Sigmoid colon (tissue), 6 donors: ENCODE measurements at regions not wholly inside any gene's neighbourhood (a gene's known extent, or its start where the extent isn't known, plus 50 kb on each side); places are given as distances from the start of the nearest gene placed in this dataset.

Source experiments
- DNase-seq: peaks from one replicate; pipeline ENCODE4 v3.0.0-alpha.2; 2019
- H3K27ac ChIP-seq, 4 donors: fragments of 200-600 bp; sonication (generic); one replicate each; pipeline ENCODE4 v1.5.1; 2016 to 2019; ENCODE audit warnings: mild to moderate bottlenecking in 1 of 4
- H3K27me3 ChIP-seq, 3 donors: fragments of 200-600 bp; sonication (generic); one replicate each; pipeline ENCODE4 v1.5.1; 2019; ENCODE audit warnings: mild to moderate bottlenecking in 1 of 3
- H3K36me3 ChIP-seq, 4 donors: fragments of 200-600 bp; sonication (generic); one replicate each; pipeline ENCODE4 v1.5.1; 2016 to 2019
- H3K4me1 ChIP-seq, 4 donors: fragments of 200-600 bp; sonication (generic); one replicate each; pipeline ENCODE4 v1.5.1; 2017 to 2019
- H3K4me3 ChIP-seq, 4 donors: fragments of 200-600 bp; sonication (generic); one replicate each; pipeline ENCODE4 v1.5.1; 2017 to 2019; ENCODE audit warnings: mild to moderate bottlenecking in 2 of 4, moderate library complexity in 1 of 4
- H3K9me3 ChIP-seq, 4 donors: fragments of 200-600 bp in 3 of 4; sonication (generic) in 3 of 4; one replicate each; pipeline versions ENCODE4 v1.5.1 to v1.6.1; 2013 to 2019
- CTCF ChIP-seq, 4 experiments: fragments of 450-650 bp in 3 of 4; fragments of 200-600 bp in 1 of 4; IDR thresholded peaks; one replicate each; pipeline ENCODE4 v1.5.1; 2016 to 2019; ENCODE audit warnings: antibody characterized with exemption in 4 of 4, mild to moderate bottlenecking in 3 of 4, moderate library complexity in 2 of 4
- EP300 ChIP-seq, 4 donors: sonication (generic); formaldehyde crosslinking; IDR thresholded peaks; one replicate each; pipeline ENCODE4 v1.6.1; 2017; ENCODE audit warnings: antibody characterized with exemption in 4 of 4
- POLR2A ChIP-seq, 2 donors: fragments of 450-650 bp; IDR thresholded peaks; one replicate each; pipeline ENCODE4 v1.6.1; 2016; ENCODE audit warnings: antibody characterized with exemption in 2 of 2, mild to moderate bottlenecking in 2 of 2, moderate library complexity in 2 of 2
- POLR2AphosphoS5 ChIP-seq, 4 donors: sonication (generic); formaldehyde crosslinking; IDR thresholded peaks; one replicate each; pipeline ENCODE4 v1.6.1; 2017; ENCODE audit warnings: antibody characterized with exemption in 4 of 4
- WGBS, 2 donors: extraction: QIAGEN DNeasy Blood & Tissue Kit; methylation state at CpG; one replicate each; pipeline ENCODE4 v1.1.7; 2013; 5-methylcytosine and 5-hydroxymethylcytosine counted together
- intact Hi-C: fragments of 100-400 bp; cut with DNase I; formaldehyde crosslinking; loops from one replicate; pipeline ENCODE4 v1.15.1; 2023
- donor health status: healthy with polysubstance abuse.
- donor health status: healthy.

GRCh38 chr1:101389547-101389929 lies 152.7 kb downstream of the S1PR1 start:
- no peaks in the 10 kb centered on the region for H3K4me1 ChIP-seq
- H3K36me3 ChIP-seq: no peaks in the 10 kb centered on the region
- H3K4me3 ChIP-seq: no peak overlapping the region
- no peaks in the 10 kb centered on the region for H3K9me3 ChIP-seq
- intact Hi-C loops: no loop called here
- no peaks in the 10 kb centered on the region for H3K27me3 ChIP-seq
- no peak overlapping the region for H3K27ac ChIP-seq
- WGBS, 2 donors: 34 to 47% methylated on average over 2 of the region's 2 CpGs
- TF ChIP-seq POLR2AphosphoS5 (IDR thresholded peaks at IDR 0.05): no peak
- DNase-seq: no peak

GRCh38 chr1:101392552-101392951 lies 155.7 kb downstream of the S1PR1 start:
- TF ChIP-seq POLR2AphosphoS5 (IDR thresholded peaks at IDR 0.05) (no peak), POLR2A (IDR thresholded peaks at IDR 0.05) (no peak), EP300 (IDR thresholded peaks at IDR 0.05) (no peak), CTCF (IDR thresholded peaks at IDR 0.05) (no peak)
- 78 to 79% methylated on average over 4 of the region's 4 CpGs for WGBS, 2 donors
- Histone ChIP-seq H3K27me3 (no peaks in the 10 kb centered on the region), H3K36me3 (no peaks in the 10 kb centered on the region), H3K9me3 (no peaks in the 10 kb centered on the region), H3K4me3 (no peak overlapping the region), H3K4me1 (no peaks in the 10 kb centered on the region), H3K27ac (no peak overlapping the region)
- no peak for DNase-seq
- intact Hi-C loops: no loop called here

DNA sequence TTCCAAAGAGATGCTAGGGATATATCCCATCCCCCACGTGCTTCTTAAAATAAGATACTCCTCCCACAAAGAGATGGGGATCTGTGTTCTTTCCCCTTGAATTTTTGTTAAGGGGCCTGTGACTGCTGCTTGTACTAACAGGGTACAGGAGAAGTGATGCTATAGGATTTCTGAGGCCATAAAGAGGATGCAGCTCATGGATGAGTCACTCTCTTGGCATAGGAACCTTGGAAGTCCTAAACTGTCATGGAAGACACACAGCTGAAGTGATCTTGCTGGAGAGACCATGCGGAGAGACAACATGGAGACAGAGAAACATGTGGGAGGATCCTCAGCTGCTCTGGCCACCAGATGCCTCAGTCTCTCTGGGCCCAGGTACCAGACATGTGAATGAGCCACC lies 157.2 kb downstream of the S1PR1 start:
- no peaks in the 10 kb centered on the region for H3K4me1 ChIP-seq
- intact Hi-C loops: no loop called here
- H3K36me3 ChIP-seq: no peaks in the 10 kb centered on the region
- DNase-seq: no peak
- no peaks in the 10 kb centered on the region for H3K27me3 ChIP-seq
- 76 to 91% methylated on average over 2 of the region's 2 CpGs for WGBS, 2 donors
- no peak for TF ChIP-seq POLR2AphosphoS5 (IDR thresholded peaks at IDR 0.05)
- TF ChIP-seq POLR2A (IDR thresholded peaks at IDR 0.05): no peak
- TF ChIP-seq EP300 (IDR thresholded peaks at IDR 0.05): no peak
- no peak for TF ChIP-seq CTCF (IDR thresholded peaks at IDR 0.05)
- no peak overlapping the region for H3K4me3 ChIP-seq
- H3K27ac ChIP-seq: no peak overlapping the region
- no peaks in the 10 kb centered on the region for H3K9me3 ChIP-seq

- WGBS, 2 donors: 77 to 81% methylated on average over 3 of the region's 3 CpGs
Measured at GRCh38 chr1:101399222-101399621, 162.4 kb downstream of the S1PR1 start.

GRCh38 chr1:101406271-101406670 lies 169.5 kb downstream of the S1PR1 start:
- TF ChIP-seq POLR2AphosphoS5 (IDR thresholded peaks at IDR 0.05): no peak
- TF ChIP-seq POLR2A (IDR thresholded peaks at IDR 0.05): no peak
- no peak for TF ChIP-seq EP300 (IDR thresholded peaks at IDR 0.05)
- no peak for TF ChIP-seq CTCF (IDR thresholded peaks at IDR 0.05)
- 91 to 92% methylated on average over 4 of the region's 4 CpGs for WGBS, 2 donors
- H3K4me1 ChIP-seq: no peaks in the 10 kb centered on the region
- intact Hi-C loops: no loop called here
- no peaks in the 10 kb centered on the region for H3K36me3 ChIP-seq
- H3K4me3 ChIP-seq: no peak overlapping the region
- H3K27me3 ChIP-seq: no peaks in the 10 kb centered on the region
- DNase-seq: no peak
- H3K9me3 ChIP-seq: no peaks in the 10 kb centered on the region
- no peak overlapping the region for H3K27ac ChIP-seq

More at GRCh38 chr1:101399222-101399621, 162.4 kb downstream of the S1PR1 start:
- Histone ChIP-seq H3K4me1 (no peaks in the 10 kb centered on the region), H3K27ac (no peak overlapping the region), H3K4me3 (no peak overlapping the region), H3K27me3 (no peaks in the 10 kb centered on the region), H3K9me3 (no peaks in the 10 kb centered on the region), H3K36me3 (no peaks in the 10 kb centered on the region)
- no peak for DNase-seq
- intact Hi-C loops: no loop called here
- TF ChIP-seq POLR2AphosphoS5 (IDR thresholded peaks at IDR 0.05) (no peak), EP300 (IDR thresholded peaks at IDR 0.05) (no peak), POLR2A (IDR thresholded peaks at IDR 0.05) (no peak), CTCF (IDR thresholded peaks at IDR 0.05) (no peak)
